Brain microvascular endothelial cell (primary cell): ENCODE measurements at regions not wholly inside any gene's neighbourhood (a gene's known extent, or its start where the extent isn't known, plus 50 kb on each side); places are given as distances from the start of the nearest gene placed in this dataset.
"Not testable (repeated sequence)": the region's sequence is repeated elsewhere in the genome, so short reads cannot be mapped to it uniquely, and the experiment has no call there.

ENCODE experiments used
- DNase-seq: peaks from one replicate; pipeline ENCODE4 v3.0.0-alpha.2; 2020
- H3K27ac ChIP-seq: fragments of 250-450 bp; sonication (Bioruptor Pico); 2 replicates; pipeline ENCODE4 v1.5.1; 2020; ENCODE audit warnings: mild to moderate bottlenecking, moderate library complexity
- H3K27me3 ChIP-seq: fragments of 250-450 bp; sonication (Bioruptor Pico); replicated peaks from 2 replicates; pipeline ENCODE4 v1.5.1; 2020; ENCODE audit warnings: mild to moderate bottlenecking
- H3K36me3 ChIP-seq: fragments of 250-450 bp; sonication (Bioruptor Pico); replicated peaks from 2 replicates; pipeline ENCODE4 v1.5.1; 2020; ENCODE audit warnings: mild to moderate bottlenecking
- H3K4me3 ChIP-seq: 2 replicates; pipeline ENCODE4 v1.5.1; 2011; ENCODE audit warnings: low read depth, mild to moderate bottlenecking, control low read depth, low read length, moderate library complexity
- CTCF ChIP-seq: IDR thresholded peaks from 2 replicates; pipeline ENCODE4 v1.5.1; 2011; ENCODE audit warnings: low read depth, mild to moderate bottlenecking, moderate library complexity, low read length, control low read depth, inconsistent platforms; ENCODE audit errors: missing control alignments
- in situ Hi-C: cut with HindIII; loops from 2 replicates; pipeline ENCODE4 v1.10.0; 2017; ENCODE audit warnings: low sequenced_read_pairs, low pct_ligation_motif_present

GRCh38 chr6:80872951-80873308, 766.5 kb downstream of the BCKDHB start:
- DNase-seq: no peak
- TF ChIP-seq CTCF: no peak
- Histone ChIP-seq H3K4me3 (no peak overlapping the region), H3K36me3 (no peaks in the 10 kb centered on the region), H3K27me3 (no peaks in the 10 kb centered on the region), H3K27ac (no peak overlapping the region)
- in situ Hi-C loops: no loop called here

- in situ Hi-C loops: no loop called here
- no peaks in the 10 kb centered on the region for H3K36me3 ChIP-seq
- no peak overlapping the region for H3K27ac ChIP-seq
- no peak overlapping the region for H3K4me3 ChIP-seq
- no peaks in the 10 kb centered on the region for H3K27me3 ChIP-seq
- TF ChIP-seq CTCF: no peak
- peak; percentile 1 for DNase-seq
These were observed 765.9 kb downstream of the BCKDHB start for GRCh38 chr6:80872199-80872950.

- no peak for TF ChIP-seq CTCF
- no peaks in the 10 kb centered on the region for H3K27me3 ChIP-seq
- H3K36me3 ChIP-seq: no peaks in the 10 kb centered on the region
- DNase-seq: no peak
- H3K27ac ChIP-seq: no peak overlapping the region
- in situ Hi-C loops: no loop called here
- no peak overlapping the region for H3K4me3 ChIP-seq
These were observed 756.3 kb downstream of the BCKDHB start for GRCh38 chr6:80862756-80863155.

GRCh38 chr6:80860107-80860506, 753.6 kb downstream of the BCKDHB start:
- in situ Hi-C loops: no loop called here
- DNase-seq: no peak
- H3K27me3 ChIP-seq: no peaks in the 10 kb centered on the region
- H3K4me3 ChIP-seq: no peak overlapping the region
- TF ChIP-seq CTCF: no peak
- no peaks in the 10 kb centered on the region for H3K36me3 ChIP-seq
- no peak overlapping the region for H3K27ac ChIP-seq

- DNase-seq, H3K4me3 ChIP-seq, in situ Hi-C loops, H3K27me3 ChIP-seq, H3K27ac ChIP-seq, H3K36me3 ChIP-seq: not testable (repeated sequence)
These were observed 741.5 kb downstream of the BCKDHB start for GRCh38 chr6:80847973-80848372.

- H3K4me3 ChIP-seq: no peak overlapping the region
- no peaks in the 10 kb centered on the region for H3K27me3 ChIP-seq
- TF ChIP-seq CTCF: no peak
- in situ Hi-C loops: no loop called here
- no peak for DNase-seq
- no peak overlapping the region for H3K27ac ChIP-seq
- H3K36me3 ChIP-seq: no peaks in the 10 kb centered on the region
These were observed 725.9 kb downstream of the BCKDHB start for GRCh38 chr6:80832337-80832736.
